ENCODE measurements at regions not wholly inside any gene's neighbourhood (a gene's known extent, or its start where the extent isn't known, plus 50 kb on each side); places are given as distances from the start of the nearest gene placed in this dataset.

- DNase-seq (ENCODE audit: low read depth in 2 of 2) = no peak
These were observed 157.2 kb downstream of the CD83 start for GRCh38 chr6:14274546-14275492.

GRCh38 chr6:14275493-14275851, 157.9 kb downstream of the CD83 start:
- DNase-seq (ENCODE audit: low read depth in 2 of 2) = no peak

GRCh38 chr6:14276071-14276470, 158.5 kb downstream of the CD83 start:
- no peak for DNase-seq (ENCODE audit: low read depth in 2 of 2)

- DNase-seq (ENCODE audit: low read depth in 2 of 2) = no peak
These were observed 159.3 kb downstream of the CD83 start for GRCh38 chr6:14276667-14277404.

- DNase-seq (ENCODE audit: low read depth in 2 of 2) = no peak
These were observed 159.9 kb downstream of the CD83 start for GRCh38 chr6:14277405-14277930.

GRCh38 chr6:14278006-14278405, 160.4 kb downstream of the CD83 start:
- DNase-seq (ENCODE audit: low read depth in 2 of 2) = no peak

GRCh38 chr6:14278446-14278845, 160.9 kb downstream of the CD83 start:
- no peak for DNase-seq (ENCODE audit: low read depth in 2 of 2)

- no peak for DNase-seq (ENCODE audit: low read depth in 2 of 2)
These were observed 162.5 kb downstream of the CD83 start for GRCh38 chr6:14280006-14280510.

GRCh38 chr6:14280766-14281293, 163.3 kb downstream of the CD83 start:
- DNase-seq (ENCODE audit: low read depth in 2 of 2) = no peak

- no peak for DNase-seq (ENCODE audit: low read depth in 2 of 2)
These were observed 164.5 kb downstream of the CD83 start for GRCh38 chr6:14281811-14282660.

GRCh38 chr6:14282854-14283505, 165.4 kb downstream of the CD83 start:
- no peak for DNase-seq (ENCODE audit: low read depth in 2 of 2)

GRCh38 chr6:14283600-14284235, 166.1 kb downstream of the CD83 start:
- no peak for DNase-seq (ENCODE audit: low read depth in 2 of 2)

GRCh38 chr6:14284969-14285590, 167.5 kb downstream of the CD83 start:
- DNase-seq (ENCODE audit: low read depth in 2 of 2) = no peak

GRCh38 chr6:14286144-14286543, 168.6 kb downstream of the CD83 start:
- no peak for DNase-seq (ENCODE audit: low read depth in 2 of 2)

- DNase-seq (ENCODE audit: low read depth in 2 of 2) = no peak
These were observed 169.3 kb downstream of the CD83 start for GRCh38 chr6:14286634-14287428.

GRCh38 chr6:14287707-14288106, 170.1 kb downstream of the CD83 start:
- no peak for DNase-seq (ENCODE audit: low read depth in 2 of 2)

GRCh38 chr6:14288910-14289309, 171.3 kb downstream of the CD83 start:
- DNase-seq (ENCODE audit: low read depth in 2 of 2) = no peak

- no peak for DNase-seq (ENCODE audit: low read depth in 2 of 2)
These were observed 172.6 kb downstream of the CD83 start for GRCh38 chr6:14290041-14290771.

Data from stimulated activated CD8-positive, alpha-beta memory T cell treated with anti-CD3 and anti-CD28 coated beads, Interleukin-15, amount 100 ng/mL, for 48 hours (primary cell).